ENCODE measurements at regions not wholly inside any gene's neighbourhood (a gene's known extent, or its start where the extent isn't known, plus 50 kb on each side); places are given as distances from the start of the nearest gene placed in this dataset.

GRCh38 chr2:49318531-49318930 lies 164.2 kb upstream of the FSHR start:
- no peak for TF ChIP-seq HDGF (IDR thresholded peaks at IDR 0.05; ENCODE audit: borderline replicate concordance)
- no peak for TF ChIP-seq ELF4 (IDR thresholded peaks at IDR 0.05)
- TF ChIP-seq FOXK2 (IDR thresholded peaks at IDR 0.05) = no peak
- no peak for TF ChIP-seq SP1 (IDR thresholded peaks at IDR 0.05)
- TF ChIP-seq BHLHE40 (IDR thresholded peaks at IDR 0.05; ENCODE audit: borderline replicate concordance) = no peak
